A172 (cell line): ENCODE measurements at regions not wholly inside any gene's neighbourhood (a gene's known extent, or its start where the extent isn't known, plus 50 kb on each side); places are given as distances from the start of the nearest gene placed in this dataset.

Experiments used
- DNase-seq: peaks from one replicate; pipeline ENCODE4 v3.0.0-alpha.2; 2015; ENCODE audit warnings: low spot score

DNA sequence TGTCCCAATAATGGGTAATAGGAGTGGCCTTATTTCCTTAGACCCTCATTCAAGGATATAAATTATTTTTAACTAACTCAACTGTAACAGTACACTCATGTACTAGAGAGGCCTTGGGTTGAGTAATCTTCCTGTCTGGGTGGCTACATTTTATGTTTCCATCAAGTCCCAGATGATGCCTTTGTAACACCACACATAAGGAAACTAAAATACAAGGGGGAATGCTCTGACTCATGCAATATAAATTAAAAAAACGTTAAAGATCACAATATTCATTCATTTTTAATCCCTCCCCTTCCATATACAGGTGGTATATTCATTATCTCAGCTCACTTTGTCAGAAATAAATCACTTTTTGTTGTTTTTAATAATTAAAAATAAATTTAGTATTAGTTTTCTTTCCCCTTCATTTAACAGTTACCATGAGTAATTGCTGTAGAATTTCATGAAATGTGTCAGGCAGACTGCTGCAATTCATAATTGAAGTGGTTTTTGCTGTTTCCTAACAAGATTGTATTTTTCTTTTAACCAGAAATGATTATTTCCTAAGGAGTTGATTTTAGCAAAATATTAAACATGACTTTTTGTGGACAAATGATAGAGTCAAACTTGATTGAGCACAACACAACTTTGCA lies 1403.6 kb downstream of the SUCLG1 start:
- peak; percentile 93 for DNase-seq

DNA sequence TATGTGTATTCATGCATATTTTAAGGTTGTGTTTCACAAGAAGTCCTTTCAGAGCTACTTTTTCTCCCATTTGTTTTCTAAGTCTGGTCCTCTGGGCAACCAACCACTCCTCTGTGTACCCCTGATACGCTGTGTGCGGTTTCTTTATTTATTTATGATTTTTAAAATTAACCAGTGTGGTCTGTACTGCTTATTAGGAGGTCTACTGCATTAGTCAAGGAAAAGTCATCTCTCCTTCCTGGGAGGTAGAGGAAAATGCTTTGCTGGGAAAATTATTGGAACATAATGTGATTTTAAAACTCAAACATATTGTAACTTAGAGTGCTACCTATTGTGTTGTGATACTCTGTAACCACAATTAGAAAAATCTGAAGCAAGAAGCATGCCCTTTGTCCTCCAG lies 1404.3 kb downstream of the SUCLG1 start:
- peak; percentile 35 for DNase-seq

DNA sequence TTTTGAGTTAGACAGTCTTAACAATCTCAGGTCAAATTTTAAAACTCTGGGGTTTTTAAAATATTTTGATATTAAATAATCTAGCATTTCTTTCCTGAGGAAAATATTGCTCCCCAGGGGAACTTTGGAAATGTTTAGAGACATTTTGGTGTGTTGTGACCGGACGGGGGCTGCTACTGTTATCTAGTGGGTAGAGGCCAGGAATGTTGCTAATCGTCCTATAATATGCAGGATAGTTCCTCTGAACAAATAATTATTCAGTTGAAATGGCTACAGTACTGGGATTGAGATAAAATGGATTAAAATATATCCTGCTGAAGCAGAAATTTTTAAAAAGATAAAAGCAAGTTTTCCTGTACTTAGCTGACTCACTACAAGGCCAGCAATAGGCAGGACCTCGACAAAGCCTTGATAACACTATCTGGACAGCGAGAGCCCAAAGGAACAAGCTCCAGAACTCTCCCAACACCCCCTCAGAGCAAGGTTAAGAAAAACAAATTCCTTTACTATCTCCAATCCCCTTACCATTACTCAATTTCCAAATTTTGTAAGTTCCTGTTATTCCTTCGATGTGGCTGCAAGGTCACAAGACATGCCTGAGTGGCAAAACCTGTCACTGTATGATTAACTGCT lies 1407.4 kb downstream of the SUCLG1 start:
- no peak for DNase-seq

DNA sequence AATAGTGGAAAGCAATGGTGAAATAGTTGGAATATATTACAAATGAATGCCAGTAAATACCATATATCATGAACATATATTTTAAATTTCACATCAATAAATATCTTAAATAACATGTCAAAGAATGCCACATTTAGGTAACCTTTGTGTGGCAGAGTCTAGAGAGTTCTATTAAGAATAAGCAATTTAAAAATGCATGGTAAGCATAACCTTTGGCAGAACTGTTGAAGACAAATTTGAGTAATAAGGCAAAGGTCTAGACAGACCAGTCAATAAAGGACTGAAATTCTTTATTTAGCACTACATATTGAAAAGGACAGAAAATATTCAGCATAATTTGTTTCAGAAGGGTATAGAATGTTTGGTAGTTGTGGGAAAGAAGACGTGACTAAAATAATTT lies 1417.0 kb downstream of the SUCLG1 start:
- no peak for DNase-seq

DNA sequence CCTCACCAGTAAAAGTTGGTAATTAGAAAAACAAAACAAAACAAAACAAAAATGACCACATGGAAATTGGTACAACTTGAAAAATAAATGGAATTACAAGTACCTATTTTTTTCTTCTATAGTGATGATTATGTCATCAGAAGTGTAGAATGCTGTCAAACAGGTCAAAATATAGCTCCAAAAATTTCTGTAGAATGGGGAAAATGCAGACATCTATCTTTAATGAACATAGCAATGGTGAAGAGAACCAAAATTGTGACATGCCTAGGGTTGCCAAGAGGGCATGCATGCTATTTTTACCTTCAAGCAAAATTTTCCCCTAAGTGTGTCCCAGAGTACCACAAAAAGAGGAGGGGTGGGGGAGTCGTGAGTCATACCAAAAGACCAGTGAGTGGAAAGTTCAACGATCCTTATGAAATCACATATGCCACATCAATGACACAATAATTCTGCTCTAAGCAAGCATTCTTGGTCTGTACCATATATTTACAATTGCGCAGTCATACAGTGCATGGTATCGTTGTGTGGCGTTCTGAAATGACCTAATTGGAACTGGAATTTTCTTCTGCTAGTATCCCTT lies 1436.4 kb downstream of the SUCLG1 start:
- DNase-seq: no peak

DNA sequence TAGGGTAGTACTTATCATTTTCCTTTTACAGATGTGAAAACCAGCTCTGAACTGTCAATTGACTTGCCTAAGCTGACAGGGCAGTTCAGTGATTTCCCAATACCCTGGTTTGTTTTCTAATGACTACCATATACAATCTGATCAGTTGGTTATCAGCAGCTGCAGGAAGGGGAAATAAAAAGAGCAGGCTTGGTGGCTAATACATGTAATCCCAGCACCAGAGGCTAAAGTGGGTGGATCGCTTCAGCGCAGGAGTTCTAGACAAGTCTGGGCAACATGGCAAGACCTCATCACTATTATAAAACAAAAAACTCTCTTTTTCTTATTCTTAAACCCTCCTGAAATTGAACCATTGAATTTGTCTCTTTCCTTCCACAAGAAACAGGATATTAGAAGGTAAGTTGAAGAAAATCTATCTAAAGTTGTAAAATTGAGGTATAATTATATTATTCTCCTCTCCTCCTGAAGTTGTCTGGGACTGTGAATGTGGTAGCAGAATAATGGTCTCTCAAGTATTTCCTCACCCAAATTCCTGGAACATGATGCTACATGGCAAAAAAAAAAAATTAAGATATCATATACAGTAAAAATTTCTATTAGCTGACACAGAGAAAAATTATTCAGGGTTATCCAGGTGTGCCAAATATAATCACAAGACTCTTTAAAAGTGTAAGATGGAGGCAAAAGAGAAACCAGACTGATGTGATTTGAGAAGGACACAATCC lies 1441.6 kb downstream of the SUCLG1 start:
- DNase-seq: no peak

DNA sequence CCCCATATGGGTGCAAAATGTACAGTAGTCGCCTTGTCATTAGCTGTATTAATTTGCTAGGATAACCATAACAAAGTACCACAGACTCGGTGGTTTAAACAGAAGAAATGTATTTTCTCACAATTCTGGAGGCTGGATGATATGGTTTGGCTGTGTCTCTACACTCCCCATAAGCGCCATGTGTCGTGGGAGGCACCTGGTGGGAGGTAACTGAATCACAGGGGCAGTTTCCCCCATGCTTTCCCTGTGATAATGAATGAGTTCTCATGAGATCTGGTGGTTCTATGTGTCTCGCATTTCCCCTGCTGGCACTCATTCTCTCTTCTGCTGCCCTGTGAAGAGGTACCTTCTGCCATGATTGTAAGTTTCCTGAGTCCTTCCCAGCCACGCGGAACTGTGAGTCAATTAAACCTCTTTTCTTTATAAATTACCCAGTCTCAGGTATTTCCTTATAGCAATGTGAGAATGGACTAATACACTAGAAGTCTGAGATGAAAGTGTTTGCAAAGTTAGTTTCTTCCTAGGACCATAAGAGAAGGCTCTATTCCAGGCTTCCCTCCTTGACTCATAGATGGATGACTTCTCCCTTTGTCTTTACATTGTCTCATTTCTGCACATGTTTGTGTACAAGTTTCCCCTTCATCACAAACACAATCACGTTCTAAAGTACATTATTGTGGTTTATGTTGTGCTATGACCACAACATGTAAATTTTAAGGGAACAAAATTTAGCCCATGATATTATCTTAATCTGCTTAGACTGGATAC lies 1442.6 kb downstream of the SUCLG1 start:
- no peak for DNase-seq

DNA sequence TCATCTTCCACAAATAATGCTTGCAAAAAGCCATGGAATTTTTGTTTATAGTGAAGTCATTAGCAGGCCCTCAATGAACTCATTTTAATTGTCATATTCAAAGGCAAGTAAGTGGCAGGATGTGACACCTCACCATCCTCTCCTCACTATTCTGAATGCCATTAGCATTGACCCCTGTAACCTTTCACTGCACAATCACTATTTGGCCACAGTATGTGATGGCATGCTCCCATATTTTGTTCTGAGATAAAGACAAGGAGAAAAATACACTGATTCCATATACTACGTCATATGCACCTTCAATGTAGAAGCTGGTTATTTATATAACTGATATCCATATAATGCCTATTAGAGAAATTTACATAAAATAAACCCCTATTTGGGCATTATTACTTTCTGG lies 1443.2 kb downstream of the SUCLG1 start:
- no peak for DNase-seq

DNA sequence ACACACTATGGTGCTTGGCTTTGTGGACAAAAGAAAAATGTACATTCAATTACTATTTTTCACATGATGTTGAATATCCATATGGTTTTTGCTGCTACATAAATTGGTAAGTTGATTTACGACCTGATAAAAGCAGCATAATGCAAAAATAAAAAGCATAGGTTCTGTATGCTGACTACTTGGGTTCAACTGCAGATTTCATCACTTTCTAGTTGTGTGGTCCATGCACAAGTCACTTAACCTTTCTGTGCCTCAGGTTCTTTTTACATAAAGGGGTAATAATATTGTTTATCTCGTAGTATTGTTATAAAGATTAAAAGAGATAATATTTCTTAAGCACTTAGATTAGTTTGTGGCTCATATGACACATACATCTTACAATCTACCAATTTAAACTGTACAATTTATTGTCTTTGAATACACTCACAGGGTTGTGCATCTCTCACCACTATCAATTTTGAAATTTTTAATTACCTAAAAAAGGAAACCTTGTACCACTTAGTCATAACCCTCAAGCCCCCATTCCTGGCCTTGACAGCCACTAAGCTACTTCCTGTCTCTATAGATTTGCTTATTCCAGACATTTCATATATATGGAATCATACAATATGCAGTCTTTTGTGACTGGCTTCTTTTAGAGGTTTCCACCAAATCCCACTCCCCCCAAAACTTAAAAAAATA lies 1443.9 kb downstream of the SUCLG1 start:
- DNase-seq: no peak

DNA sequence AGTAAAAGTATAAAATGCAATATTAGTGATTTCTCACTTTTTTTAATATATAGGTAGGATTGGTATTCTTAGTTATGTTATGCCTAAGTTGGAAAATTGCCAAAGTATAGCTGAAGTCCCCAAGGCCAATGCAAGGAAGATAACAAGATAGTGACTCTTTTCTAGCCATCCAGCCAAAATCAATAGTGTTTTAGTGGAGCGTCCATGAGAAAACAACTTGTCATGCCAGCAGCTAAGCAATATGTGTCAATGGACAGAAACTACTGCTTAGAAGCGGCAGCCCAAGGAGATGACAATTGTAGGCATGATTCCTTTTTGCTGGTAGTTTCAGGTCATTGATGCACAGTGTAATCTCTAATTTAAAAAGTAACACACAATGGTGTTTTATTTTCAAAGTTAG lies 1444.6 kb downstream of the SUCLG1 start:
- DNase-seq: no peak

DNA sequence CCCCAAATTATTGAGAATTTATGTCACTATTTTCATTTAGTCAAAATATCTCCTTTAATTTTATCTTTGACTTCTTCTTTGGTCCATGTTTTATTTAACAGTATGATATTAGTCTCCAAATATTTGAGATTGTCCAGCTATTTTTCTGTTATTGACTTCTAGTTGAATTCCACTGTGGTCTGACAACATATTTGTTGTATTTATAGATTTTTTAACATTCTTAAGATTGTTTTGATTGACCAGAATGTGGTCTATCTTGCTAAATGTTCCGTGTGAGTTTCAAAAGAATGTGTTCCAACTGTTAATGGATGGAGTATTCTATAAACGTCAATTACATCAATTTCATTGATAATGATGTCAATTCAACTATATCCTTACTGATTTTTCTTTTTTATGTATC lies 1452.1 kb downstream of the SUCLG1 start:
- DNase-seq: no peak

DNA sequence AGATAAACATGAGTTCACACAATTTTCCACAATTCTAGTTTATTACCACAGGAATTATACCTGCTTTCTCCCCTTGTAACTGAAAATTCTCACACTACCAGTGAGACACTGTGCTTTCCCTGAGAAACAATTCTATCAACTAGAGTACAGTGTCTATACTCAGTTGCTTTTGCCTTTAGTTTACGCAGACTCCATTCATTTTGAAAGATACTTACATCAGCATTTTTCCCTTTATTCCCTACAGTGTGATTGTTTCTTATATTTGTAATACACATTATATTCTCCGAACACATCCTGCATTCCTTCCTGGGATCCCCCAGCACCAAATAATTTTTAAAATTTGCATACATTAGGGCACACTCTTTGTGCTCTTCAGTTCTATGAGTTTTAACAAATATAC lies 1455.5 kb downstream of the SUCLG1 start:
- no peak for DNase-seq

DNA sequence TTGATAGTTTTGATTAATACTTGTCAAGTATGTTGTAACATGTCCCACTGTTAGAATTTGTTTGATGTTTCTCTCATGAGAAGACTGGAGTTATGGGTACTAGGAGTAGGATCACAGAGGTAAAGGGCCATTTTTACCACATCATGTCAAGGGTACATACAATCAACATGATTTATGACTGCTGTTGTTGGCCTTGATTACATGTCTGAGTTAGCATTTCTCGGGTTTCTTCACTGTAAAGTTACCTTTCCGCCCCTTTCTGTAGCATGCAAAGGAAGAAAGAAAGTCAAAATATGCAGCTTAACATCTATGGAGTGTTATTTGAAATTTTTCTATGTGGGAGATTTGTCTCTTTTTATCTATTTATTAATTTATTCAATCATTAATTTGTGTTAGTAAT lies 1456.4 kb downstream of the SUCLG1 start:
- no peak for DNase-seq

DNA sequence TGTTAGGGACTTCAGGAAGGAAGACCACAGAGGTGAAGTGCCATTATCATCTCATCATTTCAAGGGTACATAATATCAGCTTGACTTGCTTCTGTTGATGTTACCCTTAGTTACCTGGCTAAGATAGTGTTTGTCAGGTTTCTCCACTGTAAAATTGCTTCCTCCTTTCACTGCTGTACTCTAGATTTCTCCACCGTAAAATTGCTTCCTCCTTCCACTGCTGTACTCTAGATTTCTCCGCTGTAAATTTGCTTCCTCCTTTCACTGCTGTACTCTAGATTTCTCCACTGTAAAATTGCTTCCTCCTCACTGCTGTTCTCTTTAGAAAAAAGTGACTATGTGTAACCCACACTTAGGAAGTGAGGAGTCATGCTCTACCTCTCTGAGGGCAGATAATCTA lies 1460.3 kb downstream of the SUCLG1 start:
- DNase-seq: no peak

DNA sequence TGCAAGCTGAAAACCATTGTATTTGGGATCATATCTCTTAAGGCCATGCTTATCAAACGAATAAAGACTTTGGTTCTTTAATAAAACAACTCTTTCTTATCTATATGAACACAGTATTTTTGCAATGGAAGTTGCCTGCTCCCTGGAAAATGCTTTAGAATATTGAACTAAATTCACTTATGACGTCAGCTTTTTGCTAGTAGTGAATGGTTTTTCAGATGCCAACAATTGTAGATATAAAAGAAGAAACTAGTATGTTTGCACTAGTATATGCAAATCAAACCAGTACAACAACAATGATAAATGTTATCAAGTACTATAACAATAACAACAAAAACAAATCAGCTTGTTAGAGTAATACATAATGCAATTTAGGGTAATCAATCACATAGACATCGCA lies 1462.9 kb downstream of the SUCLG1 start:
- no peak for DNase-seq

DNA sequence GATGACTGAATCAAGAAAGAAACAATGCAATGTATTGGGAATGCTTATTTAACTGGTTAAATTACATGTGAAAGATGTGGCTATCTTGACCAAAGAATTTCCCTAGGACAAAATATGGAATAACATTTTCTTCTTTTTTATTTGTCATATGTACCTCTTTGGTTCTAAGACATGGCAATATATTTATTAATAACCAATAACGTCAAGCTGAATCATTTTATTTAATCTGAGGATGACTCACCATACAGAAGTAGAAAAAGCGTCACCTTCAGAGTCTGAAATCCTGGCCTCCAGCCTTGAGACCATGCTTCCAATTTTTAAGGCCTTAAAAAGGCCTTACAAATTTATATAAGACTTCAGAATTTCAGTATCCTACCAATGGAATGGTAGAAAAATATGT lies 1464.9 kb downstream of the SUCLG1 start:
- no peak for DNase-seq

DNA sequence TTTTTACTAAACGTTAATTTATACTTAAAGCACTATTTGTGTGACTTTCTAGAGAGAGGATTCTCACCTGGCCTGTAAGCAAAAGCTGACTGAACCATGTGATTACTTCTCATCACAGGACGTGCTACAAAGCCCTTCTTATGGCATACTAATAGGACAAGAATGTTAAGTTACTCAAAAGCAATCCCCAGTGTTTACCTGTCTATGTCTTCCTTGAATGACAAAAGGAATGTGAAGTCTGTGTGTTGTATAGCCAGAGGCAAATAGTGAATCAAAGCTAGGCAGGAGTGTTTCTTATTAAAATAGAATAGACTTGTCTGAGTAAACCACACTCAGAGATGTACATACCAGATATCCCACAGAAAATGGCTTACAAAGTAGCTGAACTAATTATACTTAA lies 1465.5 kb downstream of the SUCLG1 start:
- peak; percentile 38 for DNase-seq

DNA sequence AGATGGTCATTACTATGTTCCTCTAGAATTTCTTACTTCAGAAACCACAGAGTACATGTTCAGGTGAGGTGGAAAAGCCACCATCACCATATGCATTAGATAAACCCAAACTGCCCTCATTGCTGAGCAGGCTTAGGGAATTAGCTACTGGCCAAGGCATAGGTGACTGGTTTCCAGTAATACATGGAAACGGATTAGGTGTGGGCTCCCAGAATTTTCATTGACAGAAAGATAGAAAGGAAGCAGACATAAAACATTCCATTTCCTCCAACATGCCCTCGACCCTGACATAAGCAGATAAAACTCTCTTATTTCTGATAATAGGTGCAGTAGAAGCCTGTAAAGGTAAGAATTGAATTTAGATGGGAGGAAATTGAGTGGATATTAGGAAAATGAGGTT lies 1466.1 kb downstream of the SUCLG1 start:
- no peak for DNase-seq

DNA sequence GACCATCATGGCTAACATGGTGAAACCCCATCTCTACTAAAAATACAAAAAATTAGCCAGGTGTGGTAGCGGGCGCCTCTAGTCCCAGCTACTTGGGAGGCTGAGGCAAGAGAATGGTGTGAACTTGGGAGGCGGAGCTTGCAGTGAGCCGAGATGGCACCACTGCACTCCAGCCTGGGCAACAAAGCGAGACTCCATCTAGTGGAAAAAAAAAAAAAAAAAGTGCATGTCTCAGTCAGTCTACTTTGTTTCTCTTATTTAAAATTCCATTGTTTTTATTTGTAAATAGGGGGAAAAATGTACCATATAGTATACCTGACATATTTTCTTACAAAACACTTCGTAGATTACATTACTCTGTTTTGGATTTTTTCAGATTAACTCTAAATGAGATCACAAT lies 1471.4 kb downstream of the SUCLG1 start:
- peak; percentile 4 for DNase-seq

DNA sequence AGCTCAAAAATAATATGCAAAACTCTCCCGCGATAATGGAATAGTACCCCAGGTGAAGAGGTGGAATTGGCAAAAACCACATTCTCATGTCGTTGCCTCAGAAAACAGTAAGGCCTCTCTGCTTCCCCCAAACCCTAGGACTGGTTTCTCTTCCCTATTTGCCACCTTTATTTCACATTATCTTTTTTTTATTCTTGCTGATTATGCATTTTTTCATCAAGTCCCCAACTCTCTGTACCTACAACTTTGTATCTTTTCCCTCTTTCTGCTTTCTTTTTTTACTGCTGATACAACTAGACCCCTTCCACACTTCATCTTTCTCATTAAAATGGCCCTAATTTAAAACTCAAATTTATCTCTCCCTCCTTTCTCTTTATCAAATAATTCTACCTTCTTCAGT lies 1472.2 kb downstream of the SUCLG1 start:
- no peak for DNase-seq

DNA sequence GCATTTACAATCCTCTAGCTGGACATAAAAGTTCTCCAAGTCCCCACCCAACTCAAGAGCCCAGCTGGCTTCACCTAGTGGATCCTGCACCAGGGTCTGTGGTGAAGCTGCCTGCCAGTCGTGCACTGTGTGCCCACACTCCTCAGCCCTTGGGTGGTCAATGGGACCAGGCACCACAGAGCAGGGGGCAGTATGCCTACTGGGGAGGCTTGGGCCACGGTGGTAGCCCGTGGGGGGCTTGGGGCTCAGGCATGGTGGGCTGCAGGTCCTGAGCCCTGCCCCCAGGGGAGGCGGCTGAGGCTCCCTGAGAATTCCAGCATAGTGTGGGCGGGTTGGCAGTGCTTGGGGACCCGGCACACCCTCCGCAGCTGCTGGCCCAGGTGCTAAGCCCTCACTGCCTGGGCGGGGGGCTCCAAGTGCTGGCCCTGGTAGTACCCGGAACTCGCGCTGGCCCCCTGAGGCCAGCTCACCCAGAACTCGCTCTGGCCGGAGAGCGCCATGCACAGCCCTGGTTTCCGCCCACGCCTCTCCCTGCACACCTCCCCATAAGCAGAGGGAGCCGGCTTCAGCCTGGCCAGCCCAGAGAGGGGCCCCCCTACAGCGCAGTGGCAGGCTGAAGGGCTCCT lies 1473.4 kb downstream of the SUCLG1 start:
- DNase-seq: no peak
